Activated CD4-positive, alpha-beta T cell treated with anti-CD3 and anti-CD28 coated beads, Interleukin-2, Interleukin-4, amounts not matched to agents 100 ng/mL and 50 ng/mL, durations not matched to agents 16 hours and 8 hours (primary cell): ENCODE measurements at regions not wholly inside any gene's neighbourhood (a gene's known extent, or its start where the extent isn't known, plus 50 kb on each side); places are given as distances from the start of the nearest gene placed in this dataset.
"Not testable (repeated sequence)": the region's sequence is repeated elsewhere in the genome, so short reads cannot be mapped to it uniquely, and the experiment has no call there.

Experiments
- DNase-seq: peaks from one replicate; pipeline ENCODE4 v3.0.0-alpha.2; 2020; ENCODE audit warnings: low spot score

DNA sequence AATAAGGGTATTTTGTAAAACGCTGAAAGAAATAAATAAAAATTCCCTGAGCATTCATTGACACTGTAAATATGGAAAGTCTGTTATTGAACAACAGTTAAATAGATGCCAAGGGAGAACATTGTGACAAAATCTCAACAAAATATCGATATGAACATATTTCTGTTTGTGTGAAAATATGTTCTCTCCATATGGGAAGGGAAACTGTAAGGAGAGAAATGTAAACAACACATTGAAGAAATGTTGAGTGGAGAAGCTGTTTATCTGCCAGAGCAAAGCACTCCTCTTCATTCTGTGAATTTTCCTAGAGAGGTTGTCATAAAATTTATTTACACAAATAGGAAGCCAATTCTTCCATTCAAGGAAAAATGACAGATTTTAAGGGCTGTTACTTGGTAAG is 57.1 kb upstream of the EOMES start:
- no peak for DNase-seq

DNA sequence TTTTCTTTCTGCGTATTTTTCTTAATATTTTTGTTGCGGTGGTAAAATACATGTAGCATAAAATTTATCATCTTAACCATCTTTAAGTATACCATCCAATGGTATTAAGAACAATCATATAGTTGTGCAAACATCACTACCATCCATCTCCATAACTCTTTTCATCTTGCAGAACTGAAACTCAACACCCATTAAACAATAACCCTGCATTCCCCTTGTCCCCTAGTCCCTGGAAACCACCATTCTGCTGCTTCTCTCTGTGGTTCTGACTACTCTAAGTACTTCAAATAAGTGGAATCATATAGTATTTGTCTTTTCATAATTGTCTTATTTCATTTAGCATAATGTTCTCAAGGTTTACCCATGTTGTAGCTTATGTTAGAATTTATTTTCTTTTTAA is 67.3 kb upstream of the EOMES start:
- DNase-seq, result no peak

DNA sequence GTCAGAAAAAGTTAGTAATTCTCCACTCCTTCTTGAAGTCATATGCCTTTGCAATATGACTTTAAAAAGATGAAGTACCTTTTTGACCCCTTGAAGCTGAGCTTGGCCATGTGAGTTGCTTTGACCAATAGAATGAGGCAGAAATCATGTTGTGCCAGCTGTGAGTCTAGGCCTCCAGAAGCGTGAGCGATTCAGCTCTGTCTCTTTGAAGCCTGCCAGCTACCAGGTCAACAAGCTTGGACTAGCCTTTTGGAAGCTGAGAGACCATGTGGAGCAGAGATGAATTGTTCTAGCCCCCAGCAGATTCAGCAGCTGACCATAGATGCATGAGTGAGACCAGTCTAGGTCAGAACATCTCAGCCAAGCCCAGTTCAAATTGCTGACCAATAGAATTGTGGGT is 69.8 kb upstream of the EOMES start:
- no peak for DNase-seq

DNA sequence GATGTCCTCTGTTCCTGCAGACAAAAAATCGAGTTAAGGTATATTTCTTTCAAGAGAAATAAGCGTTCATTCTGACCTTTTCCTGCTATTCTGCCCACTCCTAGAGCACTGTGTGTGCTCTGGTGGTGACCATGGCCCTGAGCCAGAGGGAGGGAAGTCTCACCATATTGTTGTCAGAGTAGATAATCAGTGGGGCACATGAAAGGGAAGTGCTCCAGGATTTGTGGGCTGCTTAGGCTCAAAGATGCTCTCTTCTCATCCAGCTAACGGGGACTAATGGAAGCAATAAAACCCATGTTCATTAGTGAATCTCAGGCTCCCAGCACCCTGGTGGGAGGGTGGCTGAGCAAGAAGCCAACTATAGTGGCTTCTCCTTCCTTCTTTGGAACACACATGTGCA is 70.7 kb upstream of the EOMES start:
- no peak for DNase-seq

DNA sequence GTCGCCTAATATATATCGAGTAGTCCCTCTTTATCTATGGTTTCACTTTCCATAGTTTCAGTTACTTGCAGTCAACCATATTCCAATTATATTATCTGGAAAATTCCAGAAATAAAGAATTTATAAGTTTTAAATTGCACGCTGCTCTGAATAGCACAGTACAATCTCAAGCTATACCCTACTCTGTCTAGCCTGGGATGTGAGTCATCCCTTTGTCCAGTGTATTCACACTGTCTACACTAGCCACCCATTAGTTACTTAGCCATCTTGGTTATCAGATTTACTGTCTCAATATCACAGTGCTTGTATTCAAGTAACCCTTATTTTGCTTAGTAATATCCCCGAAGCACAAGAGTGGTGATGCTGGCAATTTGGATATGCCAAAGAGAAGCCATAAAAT is 72.1 kb upstream of the EOMES start:
- no peak for DNase-seq

DNA sequence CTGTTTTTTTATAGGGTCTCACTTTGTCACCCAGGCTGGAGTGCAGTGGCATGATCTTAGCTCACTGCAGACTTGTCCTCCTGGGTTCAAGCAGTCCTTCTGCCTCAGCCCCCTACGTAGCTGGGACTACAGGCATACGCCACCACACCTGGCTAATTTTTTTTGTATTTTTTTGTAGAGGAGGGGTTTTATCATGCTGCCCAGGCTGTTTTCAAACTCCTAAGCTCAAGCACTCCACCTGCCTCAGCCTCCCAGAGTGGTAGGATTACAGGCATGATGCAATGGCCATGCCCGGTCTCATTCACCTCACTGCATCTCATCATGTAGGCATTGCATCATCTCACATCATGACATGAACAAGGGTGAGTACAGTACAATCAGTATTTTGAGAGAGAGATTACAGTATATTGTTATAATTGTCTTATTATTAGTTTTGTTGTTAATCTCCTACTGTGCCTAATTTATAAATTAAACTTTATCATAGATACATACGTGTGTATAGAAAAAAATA is 74.3 kb upstream of the EOMES start:
- DNase-seq, result no peak

DNA sequence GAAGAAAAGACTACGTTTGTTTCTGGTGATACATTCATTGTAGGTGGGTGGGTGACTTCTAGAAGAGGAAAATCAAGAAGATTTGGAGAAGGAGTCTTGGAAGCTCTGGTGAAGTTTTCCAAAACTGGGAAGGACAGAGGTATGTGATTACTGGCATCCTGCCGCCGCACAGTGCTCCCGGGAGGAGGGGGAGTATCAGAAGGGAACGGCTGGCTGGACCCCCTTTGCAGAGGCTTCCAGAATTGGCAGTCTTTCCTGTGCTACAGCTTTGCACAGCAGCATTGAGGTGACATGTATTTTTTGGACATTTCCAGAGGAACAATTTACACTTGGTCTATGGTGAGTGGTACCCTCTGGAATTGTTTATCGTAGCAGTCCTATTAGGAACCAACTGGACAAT is 75.7 kb upstream of the EOMES start:
- DNase-seq, result no peak

DNA sequence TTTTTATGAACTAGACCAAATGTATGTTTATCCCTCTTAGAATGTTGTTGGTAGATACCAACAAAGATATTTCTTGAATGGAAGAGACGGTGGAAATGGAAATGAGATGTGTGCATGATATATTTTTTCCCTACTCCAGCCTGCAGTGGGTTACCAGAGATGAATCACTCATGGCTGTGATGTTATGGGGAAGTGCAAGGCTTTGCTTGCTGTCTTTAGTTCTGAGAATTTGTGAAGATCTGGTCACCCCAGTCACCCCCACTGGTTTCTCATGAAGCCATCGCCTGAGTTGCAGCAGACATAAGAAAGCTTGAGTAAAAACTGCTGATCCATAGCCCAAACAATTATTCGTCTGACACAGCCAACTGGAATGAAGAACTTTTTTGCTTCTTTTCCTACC is 78.1 kb upstream of the EOMES start:
- DNase-seq, result no peak

DNA sequence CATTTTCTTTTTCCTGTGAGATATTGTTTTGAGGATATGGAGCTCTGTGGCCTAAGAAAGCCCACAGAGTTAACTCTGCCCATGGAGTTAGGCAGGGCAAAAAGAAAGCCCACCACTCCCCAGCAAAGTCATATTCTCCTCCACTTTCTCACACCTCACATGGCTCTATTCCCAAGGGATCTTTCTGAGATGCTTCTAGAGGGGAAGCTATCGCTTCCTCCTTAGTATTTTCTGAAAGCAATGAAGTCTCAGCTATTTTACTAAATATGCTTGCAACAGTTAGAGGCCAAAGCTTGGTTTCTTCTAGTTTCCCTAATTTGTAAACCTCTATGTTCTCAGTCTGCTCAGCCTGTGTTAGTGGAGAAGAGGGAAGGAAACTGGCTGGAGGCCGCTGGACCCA is 80.3 kb upstream of the EOMES start:
- no peak for DNase-seq

DNA sequence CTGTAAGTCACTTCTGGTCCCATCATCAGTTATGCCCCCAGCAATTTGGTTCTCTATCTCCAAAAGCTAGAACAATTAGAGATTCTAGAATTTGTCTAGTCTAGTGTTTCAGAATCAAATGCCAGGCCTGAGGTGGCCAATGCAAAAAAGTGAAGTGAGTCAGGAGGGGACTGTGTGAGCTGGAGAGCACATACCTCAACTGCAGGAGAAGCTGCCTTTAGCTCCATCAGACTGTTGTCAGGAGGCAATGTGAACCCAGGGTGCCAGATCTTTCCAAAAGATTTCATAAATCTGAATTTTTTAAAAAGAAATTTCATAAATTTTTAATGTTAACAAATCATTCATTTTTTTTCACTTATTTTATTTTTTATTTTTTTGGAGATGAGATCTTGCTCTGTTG is 80.7 kb upstream of the EOMES start:
- DNase-seq, result no peak

DNA sequence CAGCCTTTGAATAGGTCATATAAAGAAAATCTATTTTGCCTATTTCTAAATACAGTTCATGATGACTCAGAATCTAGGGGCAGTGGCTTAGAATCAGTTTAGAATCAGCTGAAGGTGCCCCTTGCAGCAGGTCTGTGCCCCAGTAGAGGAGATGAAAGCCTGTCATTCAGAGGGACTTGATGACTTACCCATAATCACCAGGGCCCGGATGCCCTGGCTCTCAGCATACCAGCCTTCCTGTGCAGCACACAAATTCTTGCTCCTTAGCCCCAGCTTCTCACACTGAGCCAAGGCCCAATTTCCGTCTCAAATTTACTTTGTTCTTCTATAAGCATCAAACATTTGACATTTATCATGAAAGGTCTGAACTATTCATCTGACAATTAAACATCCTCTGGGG is 83.2 kb upstream of the EOMES start:
- DNase-seq, result no peak

DNA sequence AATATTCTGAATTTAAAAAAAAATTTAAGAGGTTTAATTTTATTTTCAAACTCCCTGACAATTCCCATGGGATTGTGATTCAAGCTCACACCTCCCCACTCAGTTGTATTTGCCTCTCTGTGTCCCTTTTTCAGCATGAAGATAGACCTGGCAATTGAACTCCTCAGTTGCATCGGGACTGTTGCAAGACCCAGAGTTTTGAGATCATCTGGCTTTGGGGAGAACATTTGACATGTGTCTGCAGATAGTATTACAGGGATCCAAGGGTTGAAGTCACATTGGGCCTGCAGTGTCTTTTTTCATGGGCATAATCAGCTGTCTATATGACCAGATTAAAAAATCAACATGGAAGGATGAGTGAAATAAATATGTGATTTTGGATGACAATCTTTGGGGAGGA is 91.1 kb upstream of the EOMES start:
- no peak for DNase-seq

DNA sequence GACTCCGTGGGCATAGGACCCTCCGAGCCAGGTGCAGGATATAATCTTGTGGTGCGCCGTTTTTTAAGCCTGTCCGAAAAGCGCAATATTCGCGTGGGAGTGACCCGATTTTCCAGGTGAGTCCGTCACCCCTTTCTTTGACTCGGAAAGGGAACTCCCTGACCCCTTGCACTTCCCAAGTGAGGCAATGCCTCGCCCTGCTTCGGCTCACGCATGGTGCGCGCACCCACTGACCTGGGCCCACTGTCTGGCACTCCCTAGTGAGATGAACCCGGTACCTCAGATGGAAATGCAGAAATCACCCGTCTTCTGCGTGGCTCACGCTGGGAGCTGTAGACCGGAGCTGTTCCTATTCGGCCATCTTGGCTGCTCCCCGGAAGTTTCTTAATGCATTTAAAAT is 99.5 kb upstream of the EOMES start:
- DNase-seq, result not testable (repeated sequence)

DNA sequence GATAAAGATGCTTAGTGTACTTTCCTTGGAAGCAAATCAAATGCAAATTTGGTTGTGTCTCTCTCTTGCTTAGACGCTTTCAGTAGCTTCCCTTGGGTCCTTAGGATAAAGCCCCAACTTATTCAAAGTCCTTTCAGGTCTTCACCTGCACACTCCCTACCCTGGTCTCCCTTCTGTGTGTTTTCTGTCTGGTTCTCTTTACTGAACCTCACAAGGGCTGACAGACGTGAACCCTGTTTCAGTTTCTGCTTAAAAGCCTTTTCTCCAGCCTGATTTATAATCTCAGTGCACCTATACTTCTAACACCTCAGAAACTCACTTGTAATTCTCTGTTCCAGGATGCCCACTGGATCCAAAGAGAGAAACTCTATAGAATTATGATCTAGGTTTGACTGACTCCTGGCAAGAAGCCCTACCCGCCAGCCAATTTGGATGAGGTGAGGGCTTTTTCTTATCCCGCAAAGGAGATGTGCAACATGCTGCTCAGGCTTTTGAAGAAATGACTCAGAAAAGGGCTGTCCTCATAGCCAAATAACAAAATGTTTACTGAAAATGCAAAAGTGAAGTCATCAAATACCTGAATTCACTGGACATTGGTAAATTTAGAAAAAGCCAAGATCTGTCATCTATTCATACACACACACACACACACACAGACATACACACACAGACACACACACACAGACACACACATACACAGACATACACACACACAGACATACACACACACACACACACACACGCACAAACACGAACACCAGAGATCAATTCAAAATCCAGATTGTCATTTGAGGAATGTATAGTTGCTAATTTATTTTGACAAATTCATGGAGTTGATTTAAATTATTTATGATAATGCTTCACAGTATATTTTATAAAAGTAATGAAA is 102.4 kb upstream of the EOMES start:
- no peak for DNase-seq

DNA sequence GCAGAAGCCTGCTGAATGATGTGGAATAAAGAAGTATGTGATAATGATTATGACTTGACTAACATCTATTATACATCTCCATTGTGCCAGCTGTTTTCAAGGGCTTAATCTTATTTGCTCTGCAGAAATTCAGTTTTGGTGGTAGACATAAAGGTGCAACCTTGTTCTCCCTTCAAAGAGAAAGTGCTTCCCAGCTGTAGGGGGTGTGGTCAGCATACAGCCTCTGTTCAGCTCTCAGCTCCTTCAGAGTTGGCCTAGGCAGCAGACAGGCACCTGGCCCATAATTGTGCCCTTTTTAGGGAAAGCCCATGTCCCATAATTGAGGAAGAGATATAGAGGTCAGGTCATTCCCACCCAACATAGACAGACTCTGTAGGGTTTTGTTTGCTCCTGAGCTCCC is 104.3 kb upstream of the EOMES start:
- no peak for DNase-seq

DNA sequence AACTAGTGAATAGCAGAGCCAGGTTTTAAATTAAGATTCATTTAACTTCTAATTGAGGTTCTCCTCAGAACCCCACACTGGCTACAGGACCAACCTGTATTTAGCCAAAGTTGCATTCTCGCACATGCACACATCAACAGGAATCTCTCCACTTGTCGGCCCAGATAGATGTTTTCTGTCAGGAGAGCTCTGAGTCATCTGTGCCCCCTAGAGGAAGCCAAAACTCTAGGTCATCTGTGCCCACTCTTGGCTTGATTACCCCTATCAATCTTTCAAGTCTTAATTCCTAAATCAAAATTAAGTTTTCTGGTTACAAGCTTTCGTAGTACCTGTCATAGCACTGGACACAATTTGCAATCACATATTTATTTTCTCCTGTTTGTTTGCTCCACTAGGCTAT is 104.9 kb upstream of the EOMES start:
- no peak for DNase-seq

DNA sequence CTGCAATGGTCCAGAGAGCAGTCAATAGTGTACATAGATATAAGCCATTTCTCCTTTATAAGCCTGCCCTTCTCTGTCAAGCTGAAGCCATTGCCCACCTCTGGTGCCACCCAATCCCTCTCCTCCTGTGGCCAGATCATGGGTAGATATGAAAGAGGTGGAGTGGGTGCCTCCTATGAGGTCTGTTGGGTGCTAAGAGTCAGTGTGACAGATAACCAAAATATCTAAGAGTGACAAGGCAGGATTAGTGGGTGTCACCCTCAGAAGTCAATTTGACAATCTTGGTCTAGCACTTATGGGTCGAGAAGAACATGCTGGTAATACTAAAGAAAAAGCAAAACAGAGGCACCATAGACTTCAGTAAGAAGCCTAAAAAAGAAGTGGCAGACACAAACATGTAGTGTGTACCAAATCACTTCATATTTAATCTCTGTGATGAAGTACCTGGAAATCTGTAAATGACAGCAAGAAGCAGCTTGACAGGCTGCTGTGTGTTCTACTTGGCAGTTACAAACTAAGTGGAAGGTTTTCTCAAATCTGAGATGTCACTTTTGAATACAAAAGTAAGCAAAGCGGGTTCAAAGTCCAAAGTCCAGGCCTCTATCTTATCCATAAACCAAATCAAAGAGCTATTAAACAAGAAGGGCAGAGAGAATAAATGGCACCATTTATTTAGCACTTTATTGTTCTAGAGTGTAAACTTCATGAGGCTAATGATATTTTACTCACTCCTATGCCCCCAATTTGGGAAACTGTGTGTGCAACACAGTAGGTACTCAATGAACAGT is 118.9 kb upstream of the EOMES start:
- DNase-seq, result no peak

DNA sequence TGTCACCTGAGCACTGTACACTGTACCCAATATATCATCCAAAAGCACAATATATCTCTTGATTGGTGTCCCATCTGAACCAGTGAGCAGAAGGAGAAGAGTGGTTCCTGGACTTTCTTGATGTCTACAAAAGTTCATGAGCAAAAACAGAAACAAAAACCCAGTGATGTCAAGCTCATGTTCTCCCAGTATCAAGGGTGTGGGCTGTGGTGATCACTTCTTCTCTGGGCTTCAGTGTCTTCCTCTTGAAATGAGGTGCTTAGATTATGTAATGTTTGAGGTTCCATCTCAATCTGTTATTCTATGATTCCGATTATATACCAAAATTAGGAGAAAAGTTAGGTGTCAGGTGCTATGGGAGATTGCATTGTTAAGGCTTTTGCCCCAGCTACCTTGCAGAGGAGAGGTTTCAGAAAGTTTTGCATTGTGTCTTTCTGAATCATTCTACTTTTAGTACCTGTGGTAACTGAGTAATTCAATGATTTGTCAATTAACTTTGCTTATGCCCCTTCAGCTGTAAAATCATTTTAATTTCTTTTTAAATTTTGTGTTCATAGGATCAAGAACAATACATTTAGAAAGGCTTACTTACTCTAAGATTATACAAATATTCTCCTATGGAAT is 122.0 kb upstream of the EOMES start:
- DNase-seq, result no peak

DNA sequence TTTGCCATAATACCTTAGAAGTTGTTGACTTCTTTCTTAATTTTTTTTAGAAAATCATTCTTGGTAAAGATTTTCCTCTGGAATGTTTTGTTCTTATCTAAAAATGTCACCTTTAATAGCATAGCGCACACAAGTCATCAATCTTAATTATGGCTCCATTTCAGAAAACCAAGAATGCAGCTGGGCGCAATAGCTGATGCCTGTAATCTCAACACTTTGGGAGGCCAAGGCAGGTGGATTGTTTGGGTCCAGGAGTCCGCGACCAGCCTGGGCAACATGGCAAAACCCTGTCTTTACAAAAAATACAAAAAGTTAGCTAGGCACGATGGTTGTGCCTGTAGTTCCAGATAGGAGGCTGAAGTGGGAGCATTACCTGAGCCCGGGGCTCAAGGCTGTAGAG is 125.6 kb upstream of the EOMES start:
- DNase-seq, result no peak

DNA sequence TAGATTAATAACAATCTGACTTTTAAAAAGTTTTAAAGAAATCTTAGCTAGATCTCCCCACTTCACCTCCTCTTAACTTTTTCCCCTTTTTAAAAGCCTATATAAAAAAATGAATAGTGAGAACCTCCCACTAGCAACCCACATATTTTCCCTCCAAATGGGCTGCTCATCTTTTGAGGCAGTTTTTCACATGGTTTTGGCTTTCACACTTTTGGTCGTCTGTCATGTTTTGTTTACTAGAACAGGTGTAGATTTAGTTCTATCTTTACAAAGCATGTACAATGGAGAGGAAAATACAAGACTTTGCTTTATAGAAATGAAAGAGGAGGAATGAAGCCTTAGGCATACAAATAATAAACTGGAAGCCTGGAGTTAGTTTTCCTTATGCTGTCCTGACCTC is 126.7 kb upstream of the EOMES start:
- DNase-seq, result no peak

DNA sequence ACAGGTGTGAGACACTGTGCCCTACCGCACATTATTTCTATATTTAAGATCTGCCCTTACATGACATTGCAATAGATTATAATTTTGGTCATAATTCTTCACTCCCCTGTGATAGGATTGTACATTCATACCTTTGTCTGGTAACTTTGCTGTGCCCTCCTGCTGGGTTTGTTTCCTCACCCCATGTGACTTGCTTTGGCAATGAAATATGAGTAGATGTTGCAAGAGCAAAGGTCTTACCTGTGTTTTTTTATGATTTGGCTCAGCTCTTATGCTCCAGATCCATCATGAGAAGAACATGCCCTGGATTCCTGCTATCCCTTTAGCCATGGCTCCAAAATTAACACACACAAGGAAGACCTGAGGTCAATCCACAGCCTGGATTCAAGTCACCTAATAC is 137.7 kb upstream of the EOMES start:
- DNase-seq, result no peak

DNA sequence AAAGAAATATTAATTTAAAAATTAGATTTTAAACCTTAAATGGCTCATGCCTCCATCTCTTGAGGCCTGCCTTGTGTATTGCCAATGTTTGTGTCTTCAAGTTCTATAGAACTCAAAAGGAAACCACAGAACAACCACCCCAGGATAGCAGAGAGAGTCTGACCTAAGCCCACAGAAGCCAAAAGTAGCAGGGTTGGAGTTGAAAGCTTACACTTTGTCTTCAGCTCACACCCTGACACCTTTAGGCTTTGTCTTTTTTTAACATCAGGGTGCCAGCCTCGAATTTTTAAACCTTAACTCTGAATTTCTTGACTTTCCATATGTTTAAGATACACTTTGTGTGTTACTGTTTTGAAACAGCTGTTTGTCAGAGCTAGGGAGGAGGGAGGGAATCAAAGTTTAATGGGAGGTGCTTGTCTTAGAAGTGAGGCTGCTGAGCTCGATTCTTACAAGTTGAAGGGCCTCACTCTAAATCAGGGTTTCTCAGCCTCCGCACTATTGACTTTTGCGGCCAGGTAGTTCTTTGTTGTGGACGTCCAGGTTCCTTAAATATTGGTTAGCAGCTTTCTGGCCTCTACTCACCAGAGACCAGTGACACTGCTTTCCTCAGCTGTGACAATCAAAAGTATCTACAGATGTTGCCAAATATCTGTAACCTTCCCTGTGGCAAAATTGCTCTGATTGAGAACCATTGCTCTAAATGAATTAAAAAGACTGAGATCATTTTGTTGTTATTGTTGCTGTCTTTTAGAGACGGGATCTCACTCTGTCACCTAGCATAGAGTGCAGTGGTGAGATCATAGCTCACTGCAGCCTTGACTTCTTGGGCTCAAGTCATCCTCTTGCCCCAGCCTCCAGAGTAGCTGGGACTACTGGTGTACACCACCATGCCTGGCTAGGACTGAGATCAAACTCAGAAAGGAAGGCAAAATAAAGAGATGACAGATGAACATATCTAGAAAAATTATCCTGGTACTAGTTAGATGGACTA is 139.2 kb upstream of the EOMES start:
- DNase-seq, result peak; percentile 51
